SK-N-SH (cell line): ENCODE measurements at regions not wholly inside any gene's neighbourhood (a gene's known extent, or its start where the extent isn't known, plus 50 kb on each side); places are given as distances from the start of the nearest gene placed in this dataset.

ENCODE experiments used
- CTCF ChIP-seq: fragments of 200-600 bp; sonication (generic); IDR thresholded peaks from 2 replicates; pipeline ENCODE4 v1.6.1; 2017; ENCODE audit warnings: antibody characterized with exemption, mild to moderate bottlenecking, moderate library complexity
- EP300 ChIP-seq, 2 experiments: IDR thresholded peaks; 2 replicates each; pipeline versions ENCODE4 v1.4.0 to v1.6.1; 2012; ENCODE audit warnings: borderline replicate concordance in 1 of 2, low read depth in 1 of 2, low read length in 1 of 2
- MAX ChIP-seq: IDR thresholded peaks from 2 replicates; pipeline ENCODE4 v1.4.0; 2012; ENCODE audit warnings: low read depth
- MXI1 ChIP-seq: IDR thresholded peaks from 2 replicates; pipeline ENCODE4 v1.6.1; 2012; ENCODE audit warnings: mild to moderate bottlenecking, low read depth, low read length, improper control_type of control experiment
- POLR2AphosphoS5 ChIP-seq: IDR thresholded peaks from 2 replicates; pipeline ENCODE4 v1.6.1; 2012; ENCODE audit warnings: low read depth, low read length
- RAD21 ChIP-seq: IDR thresholded peaks from 2 replicates; pipeline ENCODE4 v1.6.1; 2012; ENCODE audit warnings: mild to moderate bottlenecking, low read length
- REST ChIP-seq: IDR thresholded peaks from 2 replicates; pipeline ENCODE4 v1.6.1; 2012; ENCODE audit warnings: mild to moderate bottlenecking, low read depth, low read length, moderate library complexity
- SMC3 ChIP-seq: IDR thresholded peaks from 2 replicates; pipeline ENCODE4 v1.6.1; 2012; ENCODE audit warnings: low read depth, low read length, improper control_type of control experiment
- TAF1 ChIP-seq: IDR thresholded peaks from 2 replicates; pipeline ENCODE4 v1.6.1; 2012; ENCODE audit warnings: low read depth, mild to moderate bottlenecking, low read length, moderate library complexity, borderline replicate concordance
- YY1 ChIP-seq: IDR thresholded peaks from 2 replicates; pipeline ENCODE4 v1.4.0; 2012; ENCODE audit warnings: low read depth, mild to moderate bottlenecking
- ZBTB33 ChIP-seq: IDR thresholded peaks from 2 replicates; pipeline ENCODE4 v1.4.0; 2012; ENCODE audit warnings: low read depth, borderline replicate concordance

- no peak for TF ChIP-seq MXI1
- TF ChIP-seq REST = no peak
- no peak for TF ChIP-seq EP300 (IDR thresholded peaks at IDR 0.05; ENCODE audit: borderline replicate concordance in 1 of 2, low read depth in 1 of 2, low read length in 1 of 2)
- no peak for TF ChIP-seq ZBTB33
- TF ChIP-seq CTCF = no peak
- TF ChIP-seq SMC3 = no peak
- no peak for TF ChIP-seq MAX
- no peak for TF ChIP-seq POLR2AphosphoS5
- TF ChIP-seq TAF1 = no peak
- TF ChIP-seq RAD21 = no peak
- TF ChIP-seq YY1 = no peak
Measured at GRCh38 chr19:23851966-23852365, 62.7 kb upstream of the ZNF726 start.
